ENCODE measurements at regions not wholly inside any gene's neighbourhood (a gene's known extent, or its start where the extent isn't known, plus 50 kb on each side); places are given as distances from the start of the nearest gene placed in this dataset.
"Not testable (repeated sequence)": the region's sequence is repeated elsewhere in the genome, so short reads cannot be mapped to it uniquely, and the experiment has no call there.

GRCh38 chr4:158970812-158971211 lies 132.1 kb upstream of the RAPGEF2 start:
- Histone ChIP-seq H3K9me3 (no peaks in the 10 kb centered on the region), H3K27me3 (replicated peaks in 1 of 7) (no peaks in the 10 kb centered on the region), H3K4me3 (no peak overlapping the region), H3K27ac (no peak overlapping the region), H3K36me3 (no peaks in the 10 kb centered on the region), H3K4me1 (no peaks in the 10 kb centered on the region)
- DNase-seq, result no peak
- no peak for TF ChIP-seq POLR2A (IDR thresholded peaks at IDR 0.05)
- TF ChIP-seq POLR2AphosphoS5 (IDR thresholded peaks at IDR 0.05), result no peak
- no peak for TF ChIP-seq CTCF (IDR thresholded peaks at IDR 0.05 in 8 of 11, conservative IDR thresholded peaks at IDR 0.05 in 3 of 11)
- intact Hi-C loops (cut with DNase I; ENCODE audit: low total_unique reads), result no loop called here
- 73 to 88% (median 79%) methylated on average over 3 of the region's 3 CpGs for WGBS, 5 donors

GRCh38 chr4:158974438-158974837 lies 128.4 kb upstream of the RAPGEF2 start:
- H3K4me3 ChIP-seq; intact Hi-C loops (cut with DNase I; ENCODE audit: low total_unique reads): not testable (repeated sequence)

GRCh38 chr4:158980711-158981110 lies 122.2 kb upstream of the RAPGEF2 start:
- H3K27me3 ChIP-seq (replicated peaks in 1 of 7); DNase-seq; intact Hi-C loops (cut with DNase I; ENCODE audit: low total_unique reads); H3K4me1 ChIP-seq; H3K36me3 ChIP-seq; H3K4me3 ChIP-seq; H3K9me3 ChIP-seq; H3K27ac ChIP-seq: not testable (repeated sequence)
- WGBS, 5 donors, result 90 to 98% (median 97%) methylated on average over 5 of the region's 5 CpGs

More at GRCh38 chr4:158974438-158974837, 128.4 kb upstream of the RAPGEF2 start:
- not testable (repeated sequence) for H3K9me3 ChIP-seq; DNase-seq; H3K27me3 ChIP-seq (replicated peaks in 1 of 7); H3K27ac ChIP-seq; H3K4me1 ChIP-seq; H3K36me3 ChIP-seq
- 88 to 99% (median 95%) methylated on average over 2 of the region's 2 CpGs for WGBS, 5 donors

- 79 to 87% (median 85%) methylated on average over 5 of the region's 5 CpGs for WGBS, 5 donors
- TF ChIP-seq CTCF (IDR thresholded peaks at IDR 0.05 in 8 of 11, conservative IDR thresholded peaks at IDR 0.05 in 3 of 11), result no peak
- TF ChIP-seq POLR2AphosphoS5 (IDR thresholded peaks at IDR 0.05), result no peak
- no peak for TF ChIP-seq POLR2A (IDR thresholded peaks at IDR 0.05)
- H3K36me3 ChIP-seq, result no peaks in the 10 kb centered on the region
- H3K4me3 ChIP-seq, result no peak overlapping the region
- peaks cover 0 to 8% (median 0%) of the 10 kb centered on the region in 8 donors for H3K9me3 ChIP-seq
- no peak for DNase-seq
- no peak overlapping the region for H3K27ac ChIP-seq
- H3K4me1 ChIP-seq, result no peaks in the 10 kb centered on the region
- no peaks in the 10 kb centered on the region for H3K27me3 ChIP-seq (replicated peaks in 1 of 7)
- intact Hi-C loops (cut with DNase I; ENCODE audit: low total_unique reads), result no loop called here
These were observed 111.2 kb upstream of the RAPGEF2 start for GRCh38 chr4:158991534-158992155.

- TF ChIP-seq CTCF (IDR thresholded peaks at IDR 0.05 in 8 of 11, conservative IDR thresholded peaks at IDR 0.05 in 3 of 11) (no peak), POLR2AphosphoS5 (IDR thresholded peaks at IDR 0.05) (no peak), POLR2A (IDR thresholded peaks at IDR 0.05) (no peak)
- no peak for DNase-seq
- Histone ChIP-seq H3K27me3 (replicated peaks in 1 of 7) (no peaks in the 10 kb centered on the region), H3K4me1 (no peaks in the 10 kb centered on the region), H3K36me3 (no peaks in the 10 kb centered on the region), H3K9me3 (peaks cover 0 to 7% (median 0%) of the 10 kb centered on the region in 8 donors), H3K27ac (no peak overlapping the region), H3K4me3 (no peak overlapping the region)
- intact Hi-C loops (cut with DNase I; ENCODE audit: low total_unique reads), result no loop called here
- 50 to 65% (median 54%) methylated on average over 2 of the region's 2 CpGs for WGBS, 5 donors
These were observed 109.0 kb upstream of the RAPGEF2 start for GRCh38 chr4:158993891-158994290.
